ENCODE measurements at regions not wholly inside any gene's neighbourhood (a gene's known extent, or its start where the extent isn't known, plus 50 kb on each side); places are given as distances from the start of the nearest gene placed in this dataset.

- Histone ChIP-seq H3K27me3 (ENCODE audit: control insufficient read depth in 2 of 2, insufficient read depth in 2 of 2, low read length in 2 of 2) (peaks cover 0 to under 1% of the 10 kb centered on the region in 2 experiments; a peak in 1 of 5 replicates), H2AFZ (ENCODE audit: low read depth, low read length) (no peak overlapping the region), H3K9ac (ENCODE audit: insufficient read depth in 1 of 2, low read depth in 2 of 2, low read length in 2 of 2) (no peak overlapping the region), H3K4me3 (no peak overlapping the region), H3K36me3 (ENCODE audit: control insufficient read depth, insufficient read depth, low read length) (no peaks in the 10 kb centered on the region), H3K27ac (ENCODE audit: extremely low read depth, low read depth, low read length) (no peak overlapping the region), H3K9me3 (replicated peaks; ENCODE audit: control insufficient read depth, insufficient read depth, low read depth, low read length) (no peaks in the 10 kb centered on the region), H3K4me1 (replicated peaks in 1 of 2; ENCODE audit: control insufficient read depth in 2 of 2, insufficient read depth in 2 of 2, low read length in 2 of 2) (no peaks in the 10 kb centered on the region), H3K9me1 (ENCODE audit: control insufficient read depth, insufficient read depth, low read length) (no peaks in the 10 kb centered on the region), H3K79me2 (ENCODE audit: control insufficient read depth, insufficient read depth, low read length) (no peaks in the 10 kb centered on the region), H4K20me1 (replicated peaks; ENCODE audit: control insufficient read depth, insufficient read depth, low read length) (no peaks in the 10 kb centered on the region), H3K4me2 (ENCODE audit: insufficient read depth, low read length) (no peak overlapping the region)
- no TSS peak for BruUV-seq (replicated peaks)
- ATAC-seq (no peak), FAIRE-seq (no peak), DNase-seq (ENCODE audit: extremely low read depth in 1 of 4, low spot score in 3 of 4) (no peak)
- intact Hi-C loops (cut with micrococcal nuclease) = loop anchor here (5.0 kb wide), 1 partner anchor 50 kb away; no protein-coding TSS in a partner anchor
- ChIA-PET CTCF (ENCODE audit: low intra/inter-chr PET ratio) (interaction anchor here (0.6 kb wide), 1 partner anchor 8 kb away, joined by 3 read pairs; no protein-coding TSS in a partner anchor), POLR2A (interaction anchor here (0.5 kb wide), 1 partner anchor 247 kb away, joined by 3 read pairs; no protein-coding TSS in a partner anchor)
- in situ Hi-C loops (cut with MboI) = loop anchor here (5.0 kb wide), 1 partner anchor 205 kb away; no protein-coding TSS in a partner anchor
- TF ChIP-seq FOXA1 (IDR thresholded peaks at IDR 0.05; ENCODE audit: borderline replicate concordance) (no peak), RHOXF2B (CRISPR knock-in tag; conservative IDR thresholded peaks at IDR 0.05) (no peak), NONO (IDR thresholded peaks at IDR 0.05; ENCODE audit: low read depth in 2 of 2, low read length in 1 of 2) (no peak), ETV5 (CRISPR knock-in tag; IDR thresholded peaks at IDR 0.05; ENCODE audit: low read depth) (no peak), RBM25 (IDR thresholded peaks at IDR 0.05; ENCODE audit: low read depth, low read length, severe bottlenecking) (no peak), TSHZ1 (CRISPR knock-in tag; IDR thresholded peaks at IDR 0.05) (no peak), CTCF (IDR thresholded peaks at IDR 0.05 in 2 of 3, conservative IDR thresholded peaks at IDR 0.05 in 1 of 3; ENCODE audit: insufficient read depth in 2 of 3, low read depth in 1 of 3, low read length in 3 of 3) (no peak), SMARCA4 (IDR thresholded peaks at IDR 0.05) (no peak), ZNF184 (CRISPR knock-in tag; IDR thresholded peaks at IDR 0.05) (no peak), ZNF589 (CRISPR knock-in tag; IDR thresholded peaks at IDR 0.05; ENCODE audit: low read depth) (no peak), CHCHD3 (CRISPR knock-in tag; IDR thresholded peaks at IDR 0.05) (no peak), ZNF766 (CRISPR knock-in tag; conservative IDR thresholded peaks at IDR 0.05) (no peak), ZNF518B (CRISPR knock-in tag; IDR thresholded peaks at IDR 0.05) (no peak), LARP7 (IDR thresholded peaks at IDR 0.05) (no peak)
These were observed 73.3 kb upstream of the PNPT1 start for GRCh38 chr2:55766947-55767346.
